ENCODE measurements at regions not wholly inside any gene's neighbourhood (a gene's known extent, or its start where the extent isn't known, plus 50 kb on each side); places are given as distances from the start of the nearest gene placed in this dataset.

DNA sequence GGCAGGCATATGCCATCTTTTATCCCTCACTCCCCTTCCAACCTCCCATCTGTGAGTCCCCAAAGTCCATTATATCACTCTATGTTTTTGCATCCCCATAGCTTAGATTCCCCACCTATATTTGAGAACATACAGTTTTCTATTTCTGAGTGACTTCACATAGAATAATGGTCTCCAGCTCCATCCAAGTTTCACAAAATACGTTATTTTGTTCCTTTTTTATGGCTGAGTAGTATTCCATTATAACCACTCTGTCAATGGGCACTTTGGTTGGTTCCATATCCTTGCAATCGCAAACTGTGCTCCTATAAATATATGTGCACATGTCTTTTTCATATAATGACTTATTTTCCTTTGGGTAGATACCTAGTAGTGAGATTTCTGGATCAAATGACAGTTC is 178.6 kb downstream of the GAS1 start:
- TF ChIP-seq, protein P1, sequence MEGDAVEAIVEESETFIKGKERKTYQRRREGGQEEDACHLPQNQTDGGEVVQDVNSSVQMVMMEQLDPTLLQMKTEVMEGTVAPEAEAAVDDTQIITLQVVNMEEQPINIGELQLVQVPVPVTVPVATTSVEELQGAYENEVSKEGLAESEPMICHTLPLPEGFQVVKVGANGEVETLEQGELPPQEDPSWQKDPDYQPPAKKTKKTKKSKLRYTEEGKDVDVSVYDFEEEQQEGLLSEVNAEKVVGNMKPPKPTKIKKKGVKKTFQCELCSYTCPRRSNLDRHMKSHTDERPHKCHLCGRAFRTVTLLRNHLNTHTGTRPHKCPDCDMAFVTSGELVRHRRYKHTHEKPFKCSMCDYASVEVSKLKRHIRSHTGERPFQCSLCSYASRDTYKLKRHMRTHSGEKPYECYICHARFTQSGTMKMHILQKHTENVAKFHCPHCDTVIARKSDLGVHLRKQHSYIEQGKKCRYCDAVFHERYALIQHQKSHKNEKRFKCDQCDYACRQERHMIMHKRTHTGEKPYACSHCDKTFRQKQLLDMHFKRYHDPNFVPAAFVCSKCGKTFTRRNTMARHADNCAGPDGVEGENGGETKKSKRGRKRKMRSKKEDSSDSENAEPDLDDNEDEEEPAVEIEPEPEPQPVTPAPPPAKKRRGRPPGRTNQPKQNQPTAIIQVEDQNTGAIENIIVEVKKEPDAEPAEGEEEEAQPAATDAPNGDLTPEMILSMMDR (IDR thresholded peaks at IDR 0.05) = no peak

DNA sequence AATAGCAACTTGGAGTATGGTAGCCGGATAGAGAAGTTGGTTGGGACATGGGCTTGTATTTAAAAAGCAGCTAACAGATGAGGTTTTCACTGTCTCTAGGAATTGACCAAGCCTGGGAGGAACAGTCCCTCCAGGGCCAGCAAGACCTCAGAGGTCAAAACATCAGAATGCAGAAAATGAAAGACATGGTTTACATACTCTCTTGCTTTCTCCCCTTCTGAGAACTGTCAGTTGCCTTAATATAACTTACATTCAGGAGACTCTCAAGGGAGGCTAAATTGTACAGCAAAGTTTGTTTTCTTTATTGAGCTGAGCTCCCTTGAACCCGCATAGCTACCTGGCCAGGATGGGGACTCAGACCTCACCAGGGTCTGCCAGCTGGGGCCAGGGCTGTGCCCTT is 179.3 kb downstream of the GAS1 start:
- TF ChIP-seq, protein P1 (IDR thresholded peaks at IDR 0.05) = no peak

DNA sequence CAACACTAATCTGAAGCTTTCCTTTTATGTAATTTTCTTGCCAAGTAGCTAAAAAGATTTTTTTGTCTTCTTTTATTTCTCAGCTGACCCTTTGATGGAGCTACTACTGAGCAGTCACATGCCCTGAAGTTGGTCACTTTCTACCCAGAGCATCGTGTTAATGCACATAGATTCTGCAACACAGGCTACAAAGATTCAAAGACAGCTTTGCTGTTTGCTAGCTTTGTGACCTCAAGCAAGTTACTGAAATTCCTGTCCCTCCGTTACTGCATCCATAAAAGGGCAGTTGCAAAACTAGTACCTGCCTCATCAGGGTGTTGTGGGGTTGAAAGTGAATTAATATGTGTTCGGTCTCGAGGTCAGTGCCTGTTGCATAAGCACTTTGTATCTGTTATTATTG is 179.9 kb downstream of the GAS1 start:
- TF ChIP-seq, protein P1 (IDR thresholded peaks at IDR 0.05) = no peak

DNA sequence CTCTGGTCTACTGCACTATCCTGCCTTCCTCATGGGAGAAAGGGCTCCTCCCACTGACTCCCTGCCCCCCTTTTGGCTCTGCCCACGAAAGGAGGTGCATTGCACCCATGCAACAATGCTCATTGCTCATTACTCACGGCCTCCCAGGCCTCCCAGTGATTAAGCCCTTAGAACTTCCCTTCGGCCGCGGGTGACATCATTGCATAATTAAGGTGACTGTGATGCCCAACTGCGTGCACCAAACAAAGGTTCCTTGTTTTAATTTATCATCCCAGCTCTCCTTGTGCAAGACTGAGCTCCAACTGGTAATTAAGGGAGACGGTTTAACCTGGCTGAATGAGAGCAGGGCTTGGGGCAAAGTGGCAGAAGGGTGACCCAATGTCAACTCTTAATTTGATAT is 180.4 kb downstream of the GAS1 start:
- TF ChIP-seq, protein P1 (IDR thresholded peaks at IDR 0.05) = no peak

DNA sequence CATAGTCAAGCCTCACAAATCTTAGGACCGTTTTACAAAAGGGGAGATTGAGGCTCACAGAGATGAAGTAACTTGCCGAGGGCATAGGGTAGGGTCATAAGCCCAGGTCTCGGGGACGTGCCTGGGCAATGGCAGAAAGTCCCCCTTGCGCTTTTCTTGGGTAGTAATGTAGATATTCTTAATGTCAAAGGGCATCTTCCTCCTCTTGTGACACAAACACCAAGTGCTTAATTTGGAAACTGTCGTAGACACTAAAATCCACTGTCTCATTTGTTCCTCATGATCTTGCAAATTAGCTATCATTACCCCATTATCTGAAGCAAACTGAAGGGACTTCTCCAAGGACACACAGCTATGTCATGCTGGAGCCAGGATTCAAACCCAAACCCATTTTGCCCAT is 180.8 kb downstream of the GAS1 start:
- TF ChIP-seq, protein P1 (IDR thresholded peaks at IDR 0.05) = no peak

DNA sequence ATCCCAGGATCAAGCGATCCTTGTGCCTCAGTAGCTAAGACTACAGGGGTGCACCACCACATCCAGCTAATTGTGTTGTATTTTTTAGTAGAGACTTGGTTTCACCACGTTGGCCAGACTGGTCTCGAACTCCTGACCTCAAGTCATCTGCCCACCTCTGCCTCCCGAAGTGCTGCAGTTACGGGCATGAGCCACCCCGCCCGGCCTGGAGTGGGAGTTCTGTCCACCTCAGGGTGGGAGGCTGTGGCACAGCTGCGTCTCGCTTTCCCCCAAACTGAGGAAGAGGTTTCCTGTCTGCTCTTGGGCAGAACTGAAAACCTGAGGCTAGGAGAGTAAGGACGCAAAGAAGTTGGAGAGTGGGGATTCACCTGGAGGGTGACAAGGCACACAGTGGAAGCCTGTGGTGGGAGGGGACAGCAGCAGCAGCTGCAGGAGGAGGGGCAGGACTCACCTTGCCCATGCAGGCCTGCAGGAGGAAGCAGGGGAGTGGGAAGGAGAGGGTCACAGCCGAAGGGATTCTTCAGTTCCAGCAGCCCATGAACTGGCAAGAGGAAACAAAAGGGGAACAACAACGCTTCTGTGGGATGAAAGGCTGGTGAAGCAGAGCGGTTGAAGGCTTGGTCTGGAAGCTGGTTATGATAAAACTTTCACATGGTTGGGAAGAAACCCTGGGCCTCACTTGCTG is 181.4 kb downstream of the GAS1 start:
- TF ChIP-seq, protein P1 (IDR thresholded peaks at IDR 0.05) = no peak

DNA sequence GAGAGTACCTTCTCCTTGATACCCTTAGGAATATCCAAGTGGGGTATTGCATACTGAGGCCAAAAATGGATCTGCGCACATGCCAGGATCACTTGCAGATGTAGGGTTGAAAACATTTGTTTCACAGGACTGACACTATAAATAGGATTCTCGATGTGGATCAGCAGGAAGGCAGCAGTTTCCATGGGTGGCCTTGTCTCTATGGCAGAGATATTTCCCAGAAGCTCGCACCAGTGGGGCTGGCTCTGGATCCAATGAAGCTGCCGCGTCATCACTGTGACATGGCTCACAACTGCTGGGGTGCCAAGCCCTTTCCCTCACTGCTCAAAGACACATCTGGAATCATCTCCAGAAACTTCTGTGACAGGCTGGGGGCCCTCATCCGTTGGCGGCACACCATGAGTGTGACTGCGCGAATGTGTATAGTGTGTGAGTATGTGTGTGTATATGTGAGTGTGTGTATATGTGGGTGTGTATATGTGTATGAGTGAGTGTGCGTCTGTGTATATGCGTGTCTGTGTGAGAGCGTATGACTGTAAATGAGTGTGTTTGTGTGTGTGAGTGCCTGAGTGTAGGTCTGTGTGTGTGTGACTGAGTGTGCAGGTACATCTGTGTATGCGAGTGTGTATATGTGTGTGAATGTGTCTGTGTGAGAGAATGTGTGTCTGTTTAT is 182.5 kb downstream of the GAS1 start:
- TF ChIP-seq, protein P1 (IDR thresholded peaks at IDR 0.05) = no peak
